HG02642 (cell line): ENCODE measurements at regions not wholly inside any gene's neighbourhood (a gene's known extent, or its start where the extent isn't known, plus 50 kb on each side); places are given as distances from the start of the nearest gene placed in this dataset.

Source experiments
- ATAC-seq: cut with Tn5 transposase; IDR thresholded peaks from one replicate; pipeline ENCODE4 v1.9.1; 2021; ENCODE audit warnings: mild to moderate bottlenecking; ENCODE audit not compliant: unreplicated experiment, poor library complexity

- ATAC-seq: no peak
These were observed 526.6 kb downstream of the C4orf33 start for GRCh38 chr4:129622566-129622965.

DNA sequence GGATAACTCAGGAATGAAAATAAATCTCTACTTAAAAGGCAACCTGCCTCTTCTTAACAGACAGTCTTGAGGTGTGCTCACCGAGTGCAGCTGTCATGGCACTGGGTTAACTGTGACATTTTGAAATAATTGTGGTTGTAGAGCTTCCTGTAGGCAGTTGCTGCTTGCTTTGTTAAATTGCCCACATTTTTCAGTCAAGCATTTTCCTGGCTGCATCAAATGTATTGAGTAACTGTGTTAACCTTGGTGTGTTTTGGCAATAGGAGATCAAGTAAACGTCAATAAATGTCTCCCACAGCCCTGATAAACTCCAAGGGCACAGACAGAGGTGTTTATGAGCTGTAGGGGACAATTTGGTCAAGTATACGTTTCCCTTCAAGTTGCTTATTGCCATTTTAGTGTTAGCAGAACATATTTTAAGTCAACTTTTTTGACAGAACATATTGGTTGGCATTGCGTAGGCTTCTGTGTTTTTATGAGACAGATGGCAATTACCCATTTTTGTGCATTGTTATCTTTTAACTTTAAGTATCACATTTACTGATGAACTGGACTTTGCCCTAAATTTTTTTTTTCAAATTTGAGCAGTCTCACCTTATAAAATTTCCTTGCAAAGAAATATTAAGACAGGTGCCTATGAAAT lies 527.4 kb downstream of the C4orf33 start:
- no peak for ATAC-seq

DNA sequence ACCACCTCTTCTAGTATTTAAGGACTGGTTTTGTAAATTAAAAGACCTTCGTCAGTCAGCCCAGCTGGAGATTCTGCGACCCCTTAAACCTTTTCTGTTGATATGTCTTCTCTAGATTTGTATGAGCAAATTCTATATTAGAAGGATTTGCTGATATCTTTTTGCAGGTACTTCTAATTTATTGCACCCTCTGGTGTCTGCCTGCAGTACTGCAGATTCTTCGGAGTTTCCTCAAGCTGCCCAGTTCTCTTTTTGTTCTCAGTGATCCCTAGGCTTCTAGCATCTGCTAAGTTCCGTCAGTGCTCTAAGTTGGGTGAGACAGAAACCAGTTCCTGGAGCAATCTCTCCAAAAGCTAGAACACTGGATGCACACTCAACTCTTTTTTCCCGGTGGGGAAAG lies 545.2 kb downstream of the C4orf33 start:
- ATAC-seq: peak; percentile 72

DNA sequence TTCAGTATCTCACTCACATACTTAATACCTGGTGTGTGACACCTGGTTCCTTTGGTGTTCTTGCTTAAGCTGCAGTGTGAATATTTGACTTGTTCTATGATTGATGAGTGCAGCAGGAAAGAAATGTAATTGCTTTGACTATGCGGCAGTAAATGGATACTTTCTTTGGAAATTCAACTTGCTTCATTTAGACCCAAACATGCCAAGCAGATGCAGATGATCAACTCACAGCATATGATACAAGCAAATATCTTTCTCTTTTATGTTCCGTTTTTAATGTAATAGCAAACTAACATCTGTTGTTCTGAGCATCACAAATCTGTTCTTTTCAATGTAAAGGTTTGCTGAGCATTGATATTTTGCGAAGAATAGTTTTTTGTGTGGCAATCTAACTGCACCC lies 549.5 kb downstream of the C4orf33 start:
- ATAC-seq: no peak

DNA sequence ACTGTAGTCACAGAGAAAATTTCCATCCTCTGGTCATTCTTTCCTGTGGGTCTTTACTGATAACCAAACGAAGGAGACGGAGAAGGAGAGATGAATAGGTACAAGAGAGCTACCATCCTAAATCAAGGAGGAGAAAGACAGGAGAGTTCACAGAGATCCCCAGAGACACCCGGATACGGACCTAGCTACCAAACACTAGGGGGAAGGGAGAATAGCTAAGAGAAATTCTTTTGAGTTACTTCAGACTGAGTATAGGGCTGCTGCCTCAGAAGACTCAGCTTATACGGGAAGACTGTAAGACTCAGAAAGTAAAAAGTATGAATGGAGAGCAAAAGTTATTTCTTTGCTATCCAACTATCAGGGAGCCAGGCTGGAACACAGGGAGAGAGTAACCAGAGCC lies 572.1 kb downstream of the C4orf33 start:
- no peak for ATAC-seq

- no peak for ATAC-seq
These were observed 577.0 kb downstream of the C4orf33 start for GRCh38 chr4:129672941-129673340.

DNA sequence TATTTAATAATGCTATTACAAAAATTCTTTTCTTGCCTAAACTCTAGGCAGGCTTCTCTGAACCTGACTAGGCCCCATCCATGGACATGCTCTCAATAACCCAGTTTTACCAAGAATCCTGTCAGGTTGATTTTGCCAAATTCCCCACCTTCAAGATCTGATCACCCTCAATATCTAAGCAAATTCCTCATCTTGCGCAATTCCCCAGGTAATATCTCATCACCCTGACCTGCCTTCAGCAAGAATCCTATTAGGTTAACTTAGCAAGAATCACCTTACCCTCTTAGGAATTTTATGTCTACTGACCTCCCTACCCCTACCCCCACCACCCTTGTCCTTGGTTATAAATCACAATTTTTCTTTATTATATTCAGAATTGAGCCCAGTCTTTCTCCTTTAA lies 579.1 kb downstream of the C4orf33 start:
- ATAC-seq: no peak

- ATAC-seq: no peak
These were observed 581.0 kb downstream of the C4orf33 start for GRCh38 chr4:129676934-129677333.

GRCh38 chr4:129682586-129682985 lies 586.6 kb downstream of the C4orf33 start:
- no peak for ATAC-seq

- no peak for ATAC-seq
These were observed 612.0 kb downstream of the C4orf33 start for GRCh38 chr4:129707949-129708348.

GRCh38 chr4:129708784-129709183 lies 612.8 kb downstream of the C4orf33 start:
- ATAC-seq: no peak

GRCh38 chr4:129738175-129738574 lies 642.2 kb downstream of the C4orf33 start:
- no peak for ATAC-seq

- ATAC-seq: no peak
These were observed 651.8 kb downstream of the C4orf33 start for GRCh38 chr4:129747756-129748155.

GRCh38 chr4:129748991-129749390 lies 653.0 kb downstream of the C4orf33 start:
- no peak for ATAC-seq

- ATAC-seq: no peak
These were observed 655.7 kb downstream of the C4orf33 start for GRCh38 chr4:129751646-129752045.

DNA sequence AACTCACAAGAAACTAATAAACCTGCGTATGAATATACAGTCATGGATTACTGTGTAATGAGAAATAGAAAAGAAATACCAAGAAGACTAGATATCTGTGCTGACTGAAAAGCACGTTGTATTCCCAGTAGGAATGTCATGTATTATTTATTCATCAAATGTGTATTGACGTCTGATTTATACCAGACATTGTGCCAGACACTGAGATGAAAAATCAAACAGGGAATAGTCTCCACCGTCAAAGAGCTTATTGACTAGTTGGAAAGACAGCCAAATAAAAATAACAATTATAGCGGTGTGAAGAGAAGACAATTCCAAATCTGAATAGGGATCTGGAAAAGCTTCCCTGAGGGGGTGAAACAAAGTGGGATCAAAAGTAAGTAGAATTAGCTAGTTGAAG lies 687.6 kb downstream of the C4orf33 start:
- ATAC-seq: no peak

DNA sequence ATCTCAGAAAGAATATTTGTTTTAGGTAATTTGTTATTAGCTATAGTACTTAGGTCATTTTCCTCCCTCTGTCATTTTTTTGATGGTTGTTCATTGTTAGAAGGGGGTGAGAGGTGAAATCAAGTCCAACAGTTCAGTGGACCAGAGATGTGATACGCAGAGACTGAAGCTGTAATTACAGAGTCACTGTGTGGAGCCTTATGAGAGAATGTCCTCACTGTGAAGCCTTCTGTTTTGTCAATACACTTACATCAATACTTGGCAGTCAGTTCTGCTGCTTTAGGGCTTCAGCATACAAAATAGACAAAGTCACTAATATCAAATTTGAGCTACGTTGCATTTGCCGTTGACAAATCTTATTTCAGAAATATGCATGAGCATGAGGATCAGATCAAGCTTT lies 692.5 kb downstream of the C4orf33 start:
- ATAC-seq: no peak

DNA sequence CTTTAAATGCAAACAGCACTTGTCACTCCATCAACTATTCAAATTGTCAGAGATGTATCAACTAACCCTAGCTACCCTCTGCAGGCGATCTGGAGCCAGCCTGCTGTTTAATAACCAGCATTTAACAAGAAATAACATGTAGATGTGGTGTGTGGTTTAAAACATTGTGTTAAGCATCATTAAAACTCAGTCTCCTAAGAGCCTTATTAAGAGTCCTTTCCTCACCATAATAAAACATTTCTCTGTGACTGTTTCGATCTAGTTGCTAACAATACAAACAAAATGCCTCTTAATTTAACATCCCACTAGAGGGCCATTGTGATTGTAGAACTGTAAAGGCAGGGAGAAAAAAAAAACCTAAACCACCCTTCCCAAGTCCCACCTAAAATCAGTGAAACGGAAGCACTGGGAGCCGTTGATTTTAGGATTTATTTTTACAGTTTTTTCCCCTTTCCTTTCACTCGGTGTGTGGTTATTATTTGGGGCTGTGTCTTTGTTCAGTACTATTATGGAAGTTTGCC lies 708.6 kb downstream of the C4orf33 start:
- ATAC-seq: no peak

- ATAC-seq: no peak
These were observed 711.0 kb downstream of the C4orf33 start for GRCh38 chr4:129806986-129807385.

DNA sequence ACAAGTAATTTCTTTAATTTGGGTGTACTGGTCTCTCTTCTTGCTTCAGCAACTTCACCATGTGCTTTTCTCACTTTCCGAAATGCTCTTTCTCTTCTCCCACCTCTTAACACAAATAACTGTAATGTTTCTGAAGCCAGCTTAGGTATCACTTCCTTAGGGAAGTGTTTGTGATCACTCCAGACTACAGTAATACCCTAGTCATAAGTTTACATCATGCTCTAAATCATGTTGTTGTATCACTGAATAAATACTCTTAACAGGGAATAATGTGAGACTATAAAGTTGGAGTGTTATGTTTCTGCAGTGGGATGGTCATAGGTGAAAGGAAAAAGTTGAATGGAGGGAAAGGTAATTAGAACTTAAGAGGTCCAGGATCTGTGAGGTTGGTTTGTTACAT lies 712.3 kb downstream of the C4orf33 start:
- ATAC-seq: no peak

DNA sequence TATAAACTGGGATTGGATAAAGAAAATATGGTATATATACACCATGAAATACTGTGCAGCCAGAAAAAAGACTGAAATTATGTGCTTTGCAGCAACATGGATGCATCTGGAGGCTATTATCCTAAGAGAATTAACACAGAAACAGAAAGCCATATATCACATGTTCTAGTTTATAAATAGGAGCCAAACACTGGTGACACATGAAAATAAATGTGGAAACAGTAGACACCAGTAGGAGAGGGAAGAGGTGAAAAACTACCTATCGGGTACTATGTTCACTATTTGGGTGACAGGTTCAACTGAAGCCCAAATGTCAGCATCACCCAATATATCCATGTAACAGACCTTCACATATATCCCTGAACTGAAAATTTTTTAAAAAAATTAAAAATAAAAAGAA lies 725.1 kb downstream of the C4orf33 start:
- no peak for ATAC-seq

- no peak for ATAC-seq
These were observed 726.0 kb downstream of the C4orf33 start for GRCh38 chr4:129821963-129822362.

DNA sequence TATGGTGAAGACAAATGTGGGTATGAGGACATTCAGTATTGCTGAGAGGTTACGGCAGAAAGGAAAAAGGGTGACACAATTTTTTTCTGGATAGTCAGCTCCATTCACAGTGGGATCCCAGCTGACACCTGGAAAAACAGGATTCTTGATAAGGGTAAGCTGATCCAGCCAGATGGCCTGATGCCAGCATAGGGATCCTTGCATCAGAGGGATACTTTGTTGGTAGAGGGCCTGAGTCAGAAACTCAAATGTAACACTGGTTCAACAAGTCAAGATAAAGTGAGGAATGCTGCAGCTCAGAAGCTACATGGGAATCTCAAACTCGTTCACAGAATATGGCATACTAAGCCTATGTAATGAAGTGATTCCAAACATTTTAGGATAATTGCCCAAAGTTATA lies 726.7 kb downstream of the C4orf33 start:
- ATAC-seq: no peak
